ENCODE measurements at regions not wholly inside any gene's neighbourhood (a gene's known extent, or its start where the extent isn't known, plus 50 kb on each side); places are given as distances from the start of the nearest gene placed in this dataset.

GRCh38 chr4:3830774-3831528, 64.8 kb downstream of the ADRA2C start:
- TF ChIP-seq CTCF (IDR thresholded peaks at IDR 0.05; ENCODE audit: low read depth, low read length) (no peak), EZH2phosphoT487 (IDR thresholded peaks at IDR 0.05; ENCODE audit: low read depth) (no peak)

Data from OCI-LY3 (cell line).